K562 (cell line): ENCODE measurements at regions not wholly inside any gene's neighbourhood (a gene's known extent, or its start where the extent isn't known, plus 50 kb on each side); places are given as distances from the start of the nearest gene placed in this dataset.

Experiments used
- ATAC-seq: fragments of 200-7000 bp; cut with Tn5 transposase; 3 replicates; pipeline ENCODE4 v1.9.1; 2020; ENCODE audit warnings: moderate library complexity
- BruUV-seq: library from RNA; stranded (reverse); fragments of 400-500 nt; replicated peaks from 2 replicates; lab custom pipeline; 2021; lab: Mats Ljungman, UMichigan
- CTCF ChIA-PET: fragments of 300-600 bp; formaldehyde crosslinking; extraction: SDS; loops from one replicate; lab custom pipeline; 2021; ENCODE audit warnings: low intra/inter-chr PET ratio; lab: Yijun Ruan, JAX
- POLR2A ChIA-PET: fragments of 300-600, 350-650 bp; sonication (Branson Sonifier 250); formaldehyde crosslinking; extraction: SDS; loops from one replicate; lab custom pipeline; 2021; ENCODE audit warnings: antibody characterized with exemption, inconsistent platforms; lab: Yijun Ruan, JAX
- DNase-seq, 4 experiments: peaks; one replicate each; pipeline versions ENCODE4 v3.0.0 to v3.0.0-alpha.2; 2011 to 2018; ENCODE audit warnings: low spot score in 3 of 4, mixed read lengths in 3 of 4; ENCODE audit errors: extremely low read depth in 1 of 4
- FAIRE-seq: peaks from 2 replicates; lab custom pipeline; 2011; peaks lifted over from hg19 to GRCh38; lab: Jason Lieb, UNC
- H2AFZ ChIP-seq: 2 replicates; pipeline ENCODE4 v1.6.0; 2011; ENCODE audit warnings: low read depth, low read length, control low read depth, inconsistent platforms
- H3K27ac ChIP-seq: fragments of 200-600 bp; 3 replicates; pipeline ENCODE4 v1.8.0; 2011; ENCODE audit warnings: low read depth, mild to moderate bottlenecking, control low read depth, inconsistent platforms, low read length, moderate library complexity, mixed read lengths; ENCODE audit errors: extremely low read depth
- H3K27me3 ChIP-seq, 2 experiments: fragments of 300-600 bp in 1 of 2; 2 replicates in 1 of 2; 3 replicates in 1 of 2; pipeline versions ENCODE4 v1.6.0 to v1.8.0; 2011; ENCODE audit warnings: inconsistent platforms in 2 of 2, low read length in 2 of 2, mild to moderate bottlenecking in 1 of 2, mixed read lengths in 1 of 2, moderate library complexity in 1 of 2; ENCODE audit not compliant: control insufficient read depth in 2 of 2, insufficient read depth in 2 of 2
- H3K36me3 ChIP-seq: fragments of 300-600 bp; 3 replicates; pipeline ENCODE4 v1.8.0; 2011; ENCODE audit warnings: mild to moderate bottlenecking, low read length, inconsistent platforms; ENCODE audit not compliant: control insufficient read depth, insufficient read depth
- H3K4me1 ChIP-seq, 2 experiments: fragments of 200-600 bp in 1 of 2; replicated peaks in 1 of 2; 2 replicates in 1 of 2; 3 replicates in 1 of 2; pipeline versions ENCODE4 v1.5.1 to v1.8.0; 2011; ENCODE audit warnings: inconsistent platforms in 2 of 2, low read length in 2 of 2, mild to moderate bottlenecking in 1 of 2, mixed read lengths in 1 of 2, moderate library complexity in 1 of 2; ENCODE audit not compliant: control insufficient read depth in 2 of 2, insufficient read depth in 2 of 2
- H3K4me2 ChIP-seq: 2 replicates; pipeline ENCODE4 v1.6.1; 2011; ENCODE audit warnings: low read length, control low read depth, inconsistent platforms, mixed read lengths; ENCODE audit not compliant: insufficient read depth
- H3K4me3 ChIP-seq: fragments of 200-600 bp; sonication (generic), shearing (Covaris generic); 2 replicates; pipeline ENCODE4 v1.5.1; 2016; ENCODE audit warnings: control low read depth, inconsistent platforms
- H3K79me2 ChIP-seq: fragments of 200-600 bp; 3 replicates; pipeline ENCODE4 v1.8.0; 2011; ENCODE audit warnings: low read length, inconsistent platforms; ENCODE audit not compliant: control insufficient read depth, insufficient read depth
- H3K9ac ChIP-seq, 2 experiments: 2 replicates each; pipeline versions ENCODE4 v1.6.0 to v1.6.1; 2011; ENCODE audit warnings: low read depth in 2 of 2, low read length in 2 of 2, control low read depth in 1 of 2, inconsistent platforms in 1 of 2, mild to moderate bottlenecking in 1 of 2, mixed read lengths in 1 of 2; ENCODE audit not compliant: insufficient read depth in 1 of 2
- H3K9me1 ChIP-seq: one replicate; pipeline ENCODE4 v1.6.0; 2011; ENCODE audit warnings: inconsistent platforms, mild to moderate bottlenecking, low read length, moderate library complexity; ENCODE audit not compliant: control insufficient read depth, insufficient read depth
- H3K9me3 ChIP-seq: replicated peaks from 2 replicates; pipeline ENCODE4 v1.5.1; 2011; ENCODE audit warnings: low read depth, low read length, inconsistent platforms; ENCODE audit not compliant: control insufficient read depth, insufficient read depth
- H4K20me1 ChIP-seq: replicated peaks from 2 replicates; pipeline ENCODE4 v1.6.1; 2011; ENCODE audit warnings: low read length, inconsistent platforms, mixed read lengths; ENCODE audit not compliant: control insufficient read depth, insufficient read depth
- HBP1 ChIP-seq: fragments of 450-650 bp; formaldehyde crosslinking; IDR thresholded peaks from 2 replicates; pipeline ENCODE4 v1.4.0; 2022; ENCODE audit warnings: missing genetic modification characterization
- HNRNPL ChIP-seq: fragments of 200-400 bp; formaldehyde crosslinking; IDR thresholded peaks from 2 replicates; pipeline ENCODE4 v1.6.1; 2017; ENCODE audit warnings: low read depth, mild to moderate bottlenecking, low read length
- KDM2B ChIP-seq: fragments of 250-450 bp; sonication (Bioruptor Pico); IDR thresholded peaks from 2 replicates; pipeline ENCODE4 v1.8.0; 2021; ENCODE audit warnings: mild to moderate bottlenecking, moderate library complexity
- KLF1 ChIP-seq: fragments of 450-650 bp; IDR thresholded peaks from 2 replicates; pipeline ENCODE4 v1.6.1; 2016; ENCODE audit warnings: missing genetic modification characterization, missing compliant biosample characterization
- MAFF ChIP-seq: IDR thresholded peaks from 2 replicates; pipeline ENCODE4 v1.6.1; 2012; ENCODE audit warnings: low read length, improper control_type of control experiment
- NFATC3 ChIP-seq: fragments of 450-650 bp; IDR thresholded peaks from 2 replicates; pipeline ENCODE4 v1.6.1; 2017; ENCODE audit warnings: mild to moderate bottlenecking
- ZBTB49 ChIP-seq: sonication (generic); formaldehyde crosslinking; IDR thresholded peaks from 2 replicates; pipeline ENCODE4 v1.8.0; 2022; ENCODE audit warnings: missing genetic modification reagents, mild to moderate bottlenecking, borderline replicate concordance
- ZC3H8 ChIP-seq: fragments of 450-650 bp; IDR thresholded peaks from 2 replicates; pipeline ENCODE4 v1.6.1; 2017
- ZFP91 ChIP-seq: sonication (generic); formaldehyde crosslinking; IDR thresholded peaks from 2 replicates; pipeline ENCODE4 v1.8.0; 2022; ENCODE audit warnings: mild to moderate bottlenecking, missing genetic modification reagents
- ZFPM2 ChIP-seq: fragments of 250-450 bp; sonication (Bioruptor Pico); IDR thresholded peaks from 2 replicates; pipeline ENCODE4 v1.5.1; 2022; ENCODE audit warnings: mild to moderate bottlenecking
- ZNF212 ChIP-seq: fragments of 450-650 bp; formaldehyde crosslinking; IDR thresholded peaks from 2 replicates; pipeline ENCODE4 v1.4.0; 2020; ENCODE audit warnings: mild to moderate bottlenecking
- ZNF324 ChIP-seq: fragments of 250-450 bp; sonication (Bioruptor Pico); IDR thresholded peaks from 2 replicates; pipeline ENCODE4 v1.4.0; 2020; ENCODE audit warnings: mild to moderate bottlenecking
- ZNF41 ChIP-seq: fragments of 250-450 bp; sonication (Bioruptor Pico); conservative IDR thresholded peaks from 2 replicates; pipeline ENCODE4 v1.4.0; 2020; ENCODE audit warnings: mild to moderate bottlenecking
- WGBS: fragments of 100-300 bp; shearing (Covaris generic); methylation state at CpG from one replicate; pipeline ENCODE4 v1.1.6; 2016; ENCODE audit warnings: low coverage, mixed read lengths; ENCODE audit not compliant: insufficient coverage; ENCODE audit errors: missing lambda C conversion rate; 5-methylcytosine and 5-hydroxymethylcytosine counted together
- in situ Hi-C: fragments of 300-500 bp; cut with MboI; formaldehyde crosslinking; loops from 4 replicates; pipeline ENCODE4 v1.15.0; 2018; ENCODE audit warnings: inconsistent platforms, mixed read lengths
- intact Hi-C: fragments of 100-400 bp; cut with micrococcal nuclease; formaldehyde crosslinking; loops from 2 replicates; pipeline ENCODE4 v1.14.2; 2022
- TF ChIP-seq, protein P1 (sequence below): fragments of 250-450 bp; sonication (Bioruptor Pico); IDR thresholded peaks from 2 replicates; pipeline ENCODE4 v1.4.0; 2020; ENCODE audit warnings: mild to moderate bottlenecking, moderate library complexity

DNA sequence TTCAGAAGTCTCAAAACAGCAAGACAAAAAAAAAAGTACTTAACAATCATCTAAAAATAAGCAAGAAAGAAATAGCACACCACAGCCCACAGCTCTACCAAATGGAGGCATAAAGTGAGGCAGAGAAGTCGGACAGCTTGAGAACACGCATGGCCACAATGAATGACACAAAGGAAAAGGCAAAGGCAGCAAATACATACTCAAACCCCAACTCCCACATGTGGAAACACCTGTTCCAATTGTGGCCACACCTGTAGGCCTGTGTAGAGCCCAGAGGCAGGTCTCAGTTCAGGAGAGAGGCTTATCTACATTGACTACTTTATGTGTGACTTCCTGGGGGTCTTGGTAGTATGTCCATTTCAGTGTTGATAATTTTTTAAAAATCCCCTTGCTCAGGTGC lies 543.5 kb downstream of the LMO4 start:
- FAIRE-seq, result no peak
- H4K20me1 ChIP-seq, result no peaks in the 10 kb centered on the region
- H3K4me1 ChIP-seq, result no peaks in the 10 kb centered on the region
- H2AFZ ChIP-seq, result no peak overlapping the region
- no peaks in the 10 kb centered on the region for H3K9me1 ChIP-seq
- no peak overlapping the region for H3K27ac ChIP-seq
- H3K4me3 ChIP-seq, result no peak overlapping the region
- POLR2A ChIA-PET, result no interaction called here
- H3K27me3 ChIP-seq, result no peaks in the 10 kb centered on the region
- no peaks in the 10 kb centered on the region; the same call in 1 of the 2 replicates for H3K9me3 ChIP-seq
- no peak overlapping the region for H3K9ac ChIP-seq
- DNase-seq, result no peak
- no peak overlapping the region for H3K4me2 ChIP-seq
- CTCF ChIA-PET, result no interaction called here
- no peaks in the 10 kb centered on the region for H3K36me3 ChIP-seq
- BruUV-seq, result no TSS peak
- in situ Hi-C loops (no loop called here), intact Hi-C loops (no loop called here)
- no CpG with 5 or more reads among the region's 2 CpGs for WGBS
- no peaks in the 10 kb centered on the region for H3K79me2 ChIP-seq
- no peak for ATAC-seq
- TF ChIP-seq ZC3H8 (no peak), MAFF (no peak), KLF1 (tag) (no peak), ZNF324 (CRISPR knock-in tag) (no peak), ZFP91 (no peak), ZNF41 (CRISPR knock-in tag) (no peak), ZNF212 (CRISPR knock-in tag) (no peak), ZBTB49 (no peak), KDM2B (CRISPR knock-in tag) (no peak), ZFPM2 (CRISPR knock-in tag) (no peak), NFATC3 (no peak), HBP1 (CRISPR knock-in tag) (no peak), HNRNPL (no peak)
- TF ChIP-seq, protein P1, sequence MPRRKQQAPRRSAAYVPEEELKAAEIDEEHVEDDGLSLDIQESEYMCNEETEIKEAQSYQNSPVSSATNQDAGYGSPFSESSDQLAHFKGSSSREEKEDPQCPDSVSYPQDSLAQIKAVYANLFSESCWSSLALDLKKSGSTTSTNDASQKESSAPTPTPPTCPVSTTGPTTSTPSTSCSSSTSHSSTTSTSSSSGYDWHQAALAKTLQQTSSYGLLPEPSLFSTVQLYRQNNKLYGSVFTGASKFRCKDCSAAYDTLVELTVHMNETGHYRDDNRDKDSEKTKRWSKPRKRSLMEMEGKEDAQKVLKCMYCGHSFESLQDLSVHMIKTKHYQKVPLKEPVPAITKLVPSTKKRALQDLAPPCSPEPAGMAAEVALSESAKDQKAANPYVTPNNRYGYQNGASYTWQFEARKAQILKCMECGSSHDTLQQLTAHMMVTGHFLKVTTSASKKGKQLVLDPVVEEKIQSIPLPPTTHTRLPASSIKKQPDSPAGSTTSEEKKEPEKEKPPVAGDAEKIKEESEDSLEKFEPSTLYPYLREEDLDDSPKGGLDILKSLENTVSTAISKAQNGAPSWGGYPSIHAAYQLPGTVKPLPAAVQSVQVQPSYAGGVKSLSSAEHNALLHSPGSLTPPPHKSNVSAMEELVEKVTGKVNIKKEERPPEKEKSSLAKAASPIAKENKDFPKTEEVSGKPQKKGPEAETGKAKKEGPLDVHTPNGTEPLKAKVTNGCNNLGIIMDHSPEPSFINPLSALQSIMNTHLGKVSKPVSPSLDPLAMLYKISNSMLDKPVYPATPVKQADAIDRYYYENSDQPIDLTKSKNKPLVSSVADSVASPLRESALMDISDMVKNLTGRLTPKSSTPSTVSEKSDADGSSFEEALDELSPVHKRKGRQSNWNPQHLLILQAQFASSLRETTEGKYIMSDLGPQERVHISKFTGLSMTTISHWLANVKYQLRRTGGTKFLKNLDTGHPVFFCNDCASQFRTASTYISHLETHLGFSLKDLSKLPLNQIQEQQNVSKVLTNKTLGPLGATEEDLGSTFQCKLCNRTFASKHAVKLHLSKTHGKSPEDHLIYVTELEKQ (CRISPR knock-in tag), result no peak
